SK-N-SH treated with all-trans-retinoic acid at 6 μM for 48 hours (cell line): ENCODE measurements at regions not wholly inside any gene's neighbourhood (a gene's known extent, or its start where the extent isn't known, plus 50 kb on each side); places are given as distances from the start of the nearest gene placed in this dataset.

Source experiments
- POU6F1 ChIP-seq: fragments of 250-450 bp; sonication (Bioruptor Pico); IDR thresholded peaks from 2 replicates; pipeline ENCODE4 v1.8.0; 2021; ENCODE audit warnings: low read depth, mild to moderate bottlenecking, moderate library complexity, borderline replicate concordance
- ZNF8 ChIP-seq: fragments of 450-650 bp; formaldehyde crosslinking; IDR thresholded peaks from 2 replicates; pipeline ENCODE4 v1.5.0; 2020; ENCODE audit warnings: mild to moderate bottlenecking, moderate library complexity

- TF ChIP-seq ZNF8 (no peak), POU6F1 (CRISPR knock-in tag) (no peak)
Measured at GRCh38 chr12:72774023-72774422, 501.9 kb downstream of the TRHDE start.
